Midbrain (tissue), 1 donor: ENCODE measurements at regions not wholly inside any gene's neighbourhood (a gene's known extent, or its start where the extent isn't known, plus 50 kb on each side); places are given as distances from the start of the nearest gene placed in this dataset.

Experiments used
- DNase-seq: peaks from one replicate; lab custom pipeline; 2025; lab: John Stamatoyannopoulos, UW

- DNase-seq, result no peak
Measured at GRCh38 chr22:27621486-27622070, 180.0 kb downstream of the MN1 start.

- DNase-seq, result no peak
Measured at GRCh38 chr22:27624042-27624441, 177.5 kb downstream of the MN1 start.

GRCh38 chr22:27624705-27625104 is 176.9 kb downstream of the MN1 start:
- no peak for DNase-seq

GRCh38 chr22:27625769-27626674 is 175.5 kb downstream of the MN1 start:
- no peak for DNase-seq

GRCh38 chr22:27626675-27627443 is 174.7 kb downstream of the MN1 start:
- DNase-seq, result no peak

GRCh38 chr22:27627444-27627833 is 174.1 kb downstream of the MN1 start:
- DNase-seq, result no peak

- DNase-seq, result no peak
Measured at GRCh38 chr22:27627901-27628300, 173.7 kb downstream of the MN1 start.

GRCh38 chr22:27628341-27628740 is 173.2 kb downstream of the MN1 start:
- DNase-seq, result no peak

GRCh38 chr22:27628891-27629631 is 172.5 kb downstream of the MN1 start:
- no peak for DNase-seq

GRCh38 chr22:27629908-27630673 is 171.5 kb downstream of the MN1 start:
- no peak for DNase-seq

GRCh38 chr22:27630754-27631153 is 170.8 kb downstream of the MN1 start:
- DNase-seq, result no peak

GRCh38 chr22:27631641-27632040 is 169.9 kb downstream of the MN1 start:
- DNase-seq, result no peak

GRCh38 chr22:27632451-27633295 is 168.9 kb downstream of the MN1 start:
- DNase-seq, result no peak

- no peak for DNase-seq
Measured at GRCh38 chr22:27633296-27633871, 168.2 kb downstream of the MN1 start.

- DNase-seq, result no peak
Measured at GRCh38 chr22:27634043-27634740, 167.4 kb downstream of the MN1 start.

GRCh38 chr22:27635435-27635834 is 166.1 kb downstream of the MN1 start:
- DNase-seq, result no peak

GRCh38 chr22:27635852-27636251 is 165.7 kb downstream of the MN1 start:
- DNase-seq, result no peak

- DNase-seq, result no peak
Measured at GRCh38 chr22:27636716-27637508, 164.6 kb downstream of the MN1 start.

GRCh38 chr22:27637604-27638003 is 164.0 kb downstream of the MN1 start:
- DNase-seq, result no peak
